Embryonic facial prominence (tissue), 1 donor: ENCODE measurements at regions not wholly inside any gene's neighbourhood (a gene's known extent, or its start where the extent isn't known, plus 50 kb on each side); places are given as distances from the start of the nearest gene placed in this dataset.

ENCODE experiments used
- DNase-seq: peaks from one replicate; pipeline ENCODE4 v3.0.0-alpha.2; 2016; ENCODE audit errors: extremely low spot score

DNA sequence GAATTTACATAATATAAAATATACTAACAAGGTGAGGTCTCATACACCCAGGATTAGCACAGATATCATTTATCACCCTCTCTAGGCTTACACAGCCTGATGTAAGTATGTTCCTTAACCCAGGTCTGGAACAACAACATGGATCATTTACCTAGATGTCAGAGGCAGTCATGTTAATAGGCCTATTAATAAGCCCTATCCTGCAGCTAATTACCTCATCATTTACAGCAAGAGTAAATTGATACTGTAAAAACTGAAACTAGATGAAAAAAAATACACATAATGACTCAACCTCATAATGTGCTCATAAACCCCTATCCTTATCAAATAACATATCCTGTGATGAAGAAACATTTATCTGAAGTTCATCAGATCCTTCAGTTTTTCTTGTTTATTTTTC lies 334.3 kb upstream of the MANEA start:
- no peak for DNase-seq

GRCh38 chr6:95244751-95245150 lies 332.6 kb upstream of the MANEA start:
- DNase-seq = no peak

- DNase-seq = no peak
These were observed 328.8 kb upstream of the MANEA start for GRCh38 chr6:95248499-95248898.

- DNase-seq = no peak
These were observed 328.2 kb upstream of the MANEA start for GRCh38 chr6:95249175-95249574.

GRCh38 chr6:95249661-95250060 lies 327.7 kb upstream of the MANEA start:
- no peak for DNase-seq

DNA sequence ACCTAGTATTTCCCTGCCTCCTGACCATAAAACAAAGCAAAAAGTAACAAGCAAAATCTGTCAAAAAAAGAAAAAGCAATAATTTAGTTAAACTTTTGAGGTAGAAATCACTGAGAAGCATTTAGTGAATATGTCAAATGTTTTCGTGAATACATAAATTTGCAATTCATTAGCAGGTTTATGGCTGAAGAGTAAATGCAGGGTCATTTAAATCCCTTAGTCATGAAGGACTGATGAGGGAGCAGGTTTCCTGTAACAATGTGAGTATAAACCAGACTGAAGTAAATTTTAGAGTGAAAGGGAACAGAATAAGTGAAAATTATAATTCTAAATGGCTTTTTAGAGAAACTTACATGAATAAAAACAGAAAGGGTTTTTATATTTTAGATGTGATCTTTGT lies 313.5 kb upstream of the MANEA start:
- no peak for DNase-seq

GRCh38 chr6:95266537-95267258 lies 310.6 kb upstream of the MANEA start:
- no peak for DNase-seq

DNA sequence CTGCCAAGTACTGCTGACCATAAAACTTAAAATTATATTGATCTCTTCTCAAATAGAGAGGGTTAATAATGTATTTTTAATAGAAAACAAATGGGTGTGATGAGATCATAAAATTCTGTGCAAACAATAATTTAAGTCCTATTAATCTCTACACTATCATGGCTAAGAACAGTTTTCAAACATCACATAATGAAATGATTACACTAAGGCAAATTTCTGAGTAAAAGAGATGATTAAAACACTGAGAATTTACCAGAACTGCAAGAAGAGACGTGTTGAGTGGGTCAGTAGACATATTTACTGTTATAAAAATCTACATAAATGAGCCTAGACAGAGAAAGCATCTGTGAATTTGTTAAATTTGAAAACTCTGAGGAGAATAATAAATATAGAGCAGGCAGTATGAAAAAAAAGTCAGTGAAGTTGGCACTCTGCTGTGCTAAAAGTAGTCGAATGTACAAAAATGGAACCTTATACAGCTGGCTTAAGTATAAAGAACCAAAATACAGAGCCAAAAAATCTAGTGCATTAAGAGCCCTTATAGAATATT lies 302.6 kb upstream of the MANEA start:
- DNase-seq = no peak

DNA sequence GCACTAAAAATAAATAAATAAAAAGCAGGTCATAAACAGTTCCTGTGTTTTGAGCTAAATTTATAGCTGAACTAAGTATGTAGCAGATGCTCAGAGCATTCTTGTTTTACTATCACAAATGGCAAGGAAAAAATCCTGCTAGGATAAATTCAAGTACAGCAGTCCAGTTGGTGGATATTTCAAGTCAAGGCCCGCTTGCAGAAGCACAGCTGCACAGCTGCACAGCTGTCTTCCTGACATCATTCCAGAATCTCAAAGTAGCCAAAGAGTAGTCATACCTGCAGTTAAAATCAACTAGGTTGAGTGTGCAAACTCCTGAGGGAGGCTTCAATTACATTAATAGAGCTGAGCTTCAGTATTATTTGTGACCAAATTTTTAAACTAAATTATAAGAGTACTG lies 297.7 kb upstream of the MANEA start:
- DNase-seq = no peak

DNA sequence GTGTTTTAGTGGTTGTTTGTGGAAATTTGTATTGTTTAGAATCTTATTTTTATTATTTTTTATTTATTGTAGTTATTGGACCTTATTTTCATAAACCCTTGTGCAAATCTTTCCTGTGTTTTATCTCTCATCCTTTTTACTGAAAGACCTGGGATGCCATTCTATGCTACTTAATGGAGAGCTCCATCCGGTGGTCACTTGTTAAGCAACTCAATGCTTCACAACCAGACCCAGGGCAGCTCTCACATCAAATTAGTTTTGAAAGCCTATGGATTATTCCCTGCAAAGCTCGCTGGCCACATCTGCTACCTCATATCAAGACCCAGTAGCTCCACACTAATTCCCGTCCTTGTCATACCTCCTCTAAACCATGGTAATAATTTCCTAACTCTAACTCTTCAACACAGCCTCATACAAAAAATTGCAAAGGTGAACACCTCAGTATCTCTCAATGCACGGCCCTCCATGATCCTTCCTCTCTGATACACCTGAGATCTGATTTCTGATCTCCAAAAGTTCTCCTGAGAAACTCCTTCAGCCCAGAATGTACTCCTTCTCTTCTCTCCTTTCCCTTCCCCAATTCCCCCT lies 296.6 kb upstream of the MANEA start:
- no peak for DNase-seq

GRCh38 chr6:95285881-95286280 lies 291.5 kb upstream of the MANEA start:
- DNase-seq = no peak

DNA sequence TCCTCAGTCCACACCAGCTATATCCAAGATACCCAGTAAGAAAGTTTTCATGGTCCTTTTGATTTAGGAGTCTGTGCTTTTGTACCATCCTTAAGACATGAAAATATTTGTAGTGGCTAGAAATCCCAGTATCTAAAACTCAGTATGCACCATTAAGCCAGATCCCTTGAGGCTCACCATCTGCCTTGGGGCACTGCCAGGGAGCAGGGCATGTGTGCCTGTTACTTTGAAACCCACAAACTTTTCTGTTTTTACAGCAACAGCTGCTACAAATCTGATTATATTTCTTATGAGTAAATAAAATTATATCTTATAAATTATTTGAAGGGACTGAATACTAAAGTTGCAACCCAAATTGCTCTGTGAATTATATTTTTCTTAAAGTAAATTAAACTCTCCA lies 290.5 kb upstream of the MANEA start:
- no peak for DNase-seq

GRCh38 chr6:95288251-95288650 lies 289.1 kb upstream of the MANEA start:
- DNase-seq = no peak

GRCh38 chr6:95292011-95292410 lies 285.3 kb upstream of the MANEA start:
- DNase-seq = no peak

DNA sequence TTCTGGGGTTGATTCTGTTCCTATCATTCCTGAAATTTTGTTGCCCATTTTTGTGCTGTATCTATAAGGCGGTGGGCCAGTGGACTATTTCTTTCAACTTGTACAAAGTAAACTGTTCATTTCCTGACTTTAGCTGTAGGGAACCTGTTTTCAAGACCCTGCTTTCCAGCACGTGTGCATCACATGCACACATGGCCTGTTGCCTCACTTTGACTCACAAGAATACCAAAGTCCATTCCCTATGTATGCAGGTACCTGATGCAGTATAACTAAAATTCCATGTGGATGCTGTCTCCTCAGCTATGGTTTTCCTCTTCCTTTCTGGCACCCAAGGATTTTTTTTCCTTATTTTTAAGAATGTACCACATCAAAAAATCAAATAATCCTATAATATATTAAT lies 284.1 kb upstream of the MANEA start:
- DNase-seq = no peak

- no peak for DNase-seq
These were observed 283.3 kb upstream of the MANEA start for GRCh38 chr6:95294043-95294442.

DNA sequence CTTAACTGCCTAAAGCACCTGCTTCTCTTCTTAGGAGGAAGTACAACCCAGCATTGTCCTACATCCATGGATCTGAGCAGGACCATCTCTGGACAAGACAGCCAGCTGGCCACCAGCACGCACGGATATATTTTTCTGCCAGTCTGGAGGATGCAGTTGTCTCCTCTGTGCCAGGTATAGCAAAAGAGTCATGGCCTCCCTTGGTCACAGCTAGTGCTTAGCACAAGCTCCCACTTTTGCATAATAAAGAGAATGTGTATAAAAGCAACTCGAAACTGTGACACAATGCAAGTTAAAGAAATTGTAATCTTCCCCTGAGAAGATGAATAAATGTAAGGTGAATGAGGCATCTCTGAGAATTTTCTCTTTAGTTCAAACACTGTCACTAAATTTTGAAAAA lies 267.8 kb upstream of the MANEA start:
- no peak for DNase-seq

- no peak for DNase-seq
These were observed 259.2 kb upstream of the MANEA start for GRCh38 chr6:95318137-95318536.

- peak; percentile 69 for DNase-seq
These were observed 256.2 kb upstream of the MANEA start for GRCh38 chr6:95321126-95321525.

GRCh38 chr6:95325916-95326315 lies 251.4 kb upstream of the MANEA start:
- DNase-seq = no peak

DNA sequence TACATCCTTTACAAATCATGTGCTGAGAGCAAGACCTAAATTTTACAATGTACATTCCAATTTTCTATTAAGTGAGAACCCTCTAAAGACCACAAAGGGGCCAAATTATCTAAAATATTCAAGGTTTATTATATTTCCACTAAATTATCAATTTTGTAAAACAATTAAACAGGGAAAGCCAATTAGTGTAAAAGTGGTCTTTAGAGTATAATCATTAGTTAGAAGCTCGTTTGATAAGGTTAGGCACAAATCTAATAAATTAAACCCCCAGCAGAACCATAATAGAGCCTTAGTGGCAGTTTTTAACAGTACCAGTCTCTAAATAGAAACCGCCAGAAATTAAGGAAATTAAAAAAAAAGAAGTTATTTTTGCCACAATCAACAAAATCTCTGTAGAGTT lies 249.1 kb upstream of the MANEA start:
- DNase-seq = no peak

DNA sequence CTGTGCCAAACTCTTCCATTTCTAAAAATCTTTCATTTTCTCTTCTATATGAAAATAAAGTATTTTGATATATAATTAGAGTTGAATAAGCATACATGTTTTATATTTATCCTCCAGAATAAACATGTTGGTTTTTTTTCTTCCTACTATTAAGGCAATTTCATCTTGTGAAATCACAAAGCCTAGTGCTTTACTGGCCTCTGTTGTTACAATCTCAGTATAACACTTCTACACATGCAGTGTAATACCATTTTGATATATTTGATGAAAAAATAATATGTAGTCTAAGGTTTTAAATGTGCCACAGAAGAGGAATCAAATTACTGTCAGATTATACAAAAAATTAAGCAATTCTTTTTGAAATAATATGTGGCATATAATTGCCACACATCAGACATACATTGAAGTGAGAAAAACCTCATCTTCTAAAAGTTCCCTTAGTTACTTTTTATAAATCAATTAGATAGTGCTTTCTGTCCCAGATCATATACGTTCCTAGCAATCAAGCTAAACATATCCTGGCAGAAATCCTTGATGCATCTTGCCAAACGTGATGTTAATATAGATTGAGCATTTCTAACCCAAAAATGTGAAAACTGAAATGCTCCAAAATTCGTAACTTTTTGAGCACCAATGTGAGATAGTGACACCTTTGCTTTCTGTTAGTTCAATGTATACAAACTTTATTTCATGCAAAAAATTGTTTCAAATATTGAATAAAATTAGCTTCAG lies 225.1 kb upstream of the MANEA start:
- DNase-seq = no peak

DNA sequence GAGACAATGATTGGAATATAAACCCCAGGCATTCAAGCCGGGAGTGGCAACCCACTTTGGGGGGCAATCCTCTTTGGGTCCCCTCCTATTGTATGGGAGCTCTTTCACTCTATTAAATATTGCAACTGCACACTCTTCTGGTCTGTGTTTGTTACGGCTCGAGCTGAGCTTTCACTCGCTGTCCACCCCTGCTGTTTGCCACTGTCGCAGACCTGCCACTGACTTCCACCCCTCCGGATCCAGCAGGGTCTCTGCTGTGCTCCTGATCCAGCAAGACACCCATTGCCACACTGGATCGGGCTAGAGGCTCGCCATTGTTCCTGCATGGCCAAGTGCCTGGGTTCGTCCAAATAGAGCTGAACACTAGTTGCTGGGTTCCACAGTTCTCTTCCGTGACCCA lies 222.8 kb upstream of the MANEA start:
- DNase-seq = no peak
